Pancreas (tissue), 10 donors: ENCODE measurements at regions not wholly inside any gene's neighbourhood (a gene's known extent, or its start where the extent isn't known, plus 50 kb on each side); places are given as distances from the start of the nearest gene placed in this dataset.
A peak's percentile ranks its signal among the peaks of the same experiment; 100 is the strongest.

Experiments used
- ATAC-seq, 4 donors: fragments of 200-7000 bp; cut with Tn5 transposase; one replicate each; pipeline versions ENCODE4 v1.8.0 to v1.9.1; 2020; ENCODE audit warnings: mild to moderate bottlenecking in 4 of 4, moderate library complexity in 4 of 4
- DNase-seq, 6 donors: peaks; one replicate each; pipeline ENCODE4 v3.0.0-alpha.2; 2020
- FAIRE-seq: peaks from 2 replicates; lab custom pipeline; 2012; peaks lifted over from hg19 to GRCh38; lab: Jason Lieb, UNC
- H3K27ac ChIP-seq, 4 donors: fragments of 200-600 bp; sonication (generic); 1 replicate in 3 of 4; 2 replicates in 1 of 4; pipeline versions ENCODE4 v1.5.0 to v1.8.0; 2020
- H3K27me3 ChIP-seq, 4 donors: fragments of 200-600 bp; one replicate each; pipeline ENCODE4 v1.8.0; 2021
- H3K36me3 ChIP-seq, 3 donors: fragments of 200-600 bp; sonication (generic) in 1 of 3; one replicate each; pipeline versions ENCODE4 v1.5.0 to v1.8.0; 2020 to 2021
- H3K4me1 ChIP-seq, 3 donors: fragments of 200-600 bp; one replicate each; pipeline ENCODE4 v1.8.0; 2021
- H3K4me3 ChIP-seq, 4 donors: fragments of 200-600 bp; sonication (generic) in 2 of 4; one replicate each; pipeline versions ENCODE4 v1.5.0 to v1.8.0; 2020 to 2021
- H3K9me3 ChIP-seq, 4 donors: fragments of 200-600 bp; one replicate each; pipeline ENCODE4 v1.8.0; 2021
- CTCF ChIP-seq, 4 donors: fragments of 200-600 bp; sonication (generic) in 3 of 4; IDR thresholded peaks; one replicate each; pipeline versions ENCODE4 v1.5.0 to v1.8.0; 2021; ENCODE audit warnings: antibody characterized with exemption in 4 of 4
- WGBS, 2 donors: extraction: QIAGEN DNeasy Blood & Tissue Kit; methylation state at CpG; one replicate each; pipeline ENCODE4 v1.1.7; 2013; 5-methylcytosine and 5-hydroxymethylcytosine counted together
- intact Hi-C, 3 donors: fragments of 100-400 bp; cut with DNase I; formaldehyde crosslinking; loops; one replicate each; pipeline versions ENCODE4 v1.11.1 to v1.14.2; 2022
- donor health status: healthy with polysubstance abuse.
- donor health status: DM: no; HTN: no; CAD: no; lungs with moderate emphysema.
- donor health status: DM: no; HTN: no; CAD: no.
- donor health status: control.
- donor health status: control.
- donor health status: Bipolar disorder and iron deficiency.
- donor health status: DM: yes; HTN: yes; CAD: no.
- donor health status: DM: no; HTN: no; CAD: no.
- donor health status: DM: no; HTN: no; CAD: no.
- donor health status: DM: yes; HTN: yes; CAD: no.

GRCh38 chr18:40698129-40698528 is 1256.9 kb upstream of the PIK3C3 start:
- DNase-seq (peak in 1 of 6 donors; percentile 7), ATAC-seq (no peak), FAIRE-seq (no peak)
- H3K9me3 ChIP-seq, result no peaks in the 10 kb centered on the region
- no peaks in the 10 kb centered on the region for H3K4me1 ChIP-seq
- no peak overlapping the region for H3K4me3 ChIP-seq
- H3K27ac ChIP-seq, result no peak overlapping the region
- no peaks in the 10 kb centered on the region for H3K27me3 ChIP-seq
- no peak for TF ChIP-seq CTCF (IDR thresholded peaks at IDR 0.05)
- intact Hi-C loops, result no loop called here
- H3K36me3 ChIP-seq, result no peaks in the 10 kb centered on the region

- Histone ChIP-seq H3K4me3 (no peak overlapping the region), H3K36me3 (no peaks in the 10 kb centered on the region), H3K27ac (no peak overlapping the region), H3K9me3 (no peaks in the 10 kb centered on the region), H3K4me1 (no peaks in the 10 kb centered on the region), H3K27me3 (no peaks in the 10 kb centered on the region)
- WGBS, 2 donors, result 64 to 79% methylated on average over 1 of the region's 1 CpG
- no peak for TF ChIP-seq CTCF (IDR thresholded peaks at IDR 0.05)
- FAIRE-seq, result no peak
- ATAC-seq, result no peak
- no peak for DNase-seq
- intact Hi-C loops, result no loop called here
Measured at GRCh38 chr18:40695526-40695925, 1259.5 kb upstream of the PIK3C3 start.

GRCh38 chr18:40692871-40693270 is 1262.2 kb upstream of the PIK3C3 start:
- Histone ChIP-seq H3K27me3 (no peaks in the 10 kb centered on the region), H3K27ac (no peak overlapping the region), H3K4me3 (no peak overlapping the region), H3K36me3 (no peaks in the 10 kb centered on the region), H3K4me1 (no peaks in the 10 kb centered on the region), H3K9me3 (no peaks in the 10 kb centered on the region)
- no peak for FAIRE-seq
- no peak for TF ChIP-seq CTCF (IDR thresholded peaks at IDR 0.05)
- intact Hi-C loops, result no loop called here
- no peak for ATAC-seq
- 46 to 48% methylated on average over 3 of the region's 3 CpGs for WGBS, 2 donors
- no peak for DNase-seq

GRCh38 chr18:40690062-40690461 is 1265.0 kb upstream of the PIK3C3 start:
- no peak for FAIRE-seq
- DNase-seq, result no peak
- Histone ChIP-seq H3K27me3 (no peaks in the 10 kb centered on the region), H3K27ac (no peak overlapping the region), H3K36me3 (no peaks in the 10 kb centered on the region), H3K4me3 (no peak overlapping the region), H3K4me1 (no peaks in the 10 kb centered on the region), H3K9me3 (no peaks in the 10 kb centered on the region)
- no peak for ATAC-seq
- WGBS, 2 donors, result 42 to 47% methylated on average over 2 of the region's 2 CpGs
- TF ChIP-seq CTCF (IDR thresholded peaks at IDR 0.05), result no peak
- intact Hi-C loops, result no loop called here

- ATAC-seq, result no peak
- Histone ChIP-seq H3K27ac (no peak overlapping the region), H3K4me1 (no peaks in the 10 kb centered on the region), H3K36me3 (no peaks in the 10 kb centered on the region), H3K4me3 (no peak overlapping the region), H3K9me3 (no peaks in the 10 kb centered on the region), H3K27me3 (no peaks in the 10 kb centered on the region)
- no peak for FAIRE-seq
- WGBS, 2 donors, result 61 to 66% methylated on average over 2 of the region's 2 CpGs
- TF ChIP-seq CTCF (IDR thresholded peaks at IDR 0.05), result no peak
- no peak for DNase-seq
- intact Hi-C loops, result no loop called here
Measured at GRCh38 chr18:40687399-40687798, 1267.6 kb upstream of the PIK3C3 start.
